ENCODE measurements at regions not wholly inside any gene's neighbourhood (a gene's known extent, or its start where the extent isn't known, plus 50 kb on each side); places are given as distances from the start of the nearest gene placed in this dataset.

GRCh38 chr9:118215549-118215948 lies 511.3 kb downstream of the TLR4 start:
- TF ChIP-seq ZNF792 (tag by site-specific recombination; IDR thresholded peaks at IDR 0.05) (no peak), ZNF391 (tag by site-specific recombination; IDR thresholded peaks at IDR 0.05; ENCODE audit: borderline replicate concordance, low read depth) (no peak), ZFP3 (tag by site-specific recombination; IDR thresholded peaks at IDR 0.05; ENCODE audit: low read depth) (no peak), ZNF18 (tag by site-specific recombination; IDR thresholded peaks at IDR 0.05) (no peak), ELK4 (IDR thresholded peaks at IDR 0.05; ENCODE audit: borderline replicate concordance, low read depth, low read length) (no peak), ZNF174 (tag by site-specific recombination; IDR thresholded peaks at IDR 0.05) (no peak), ZNF514 (tag by site-specific recombination; IDR thresholded peaks at IDR 0.05) (no peak), ZNF184 (tag by site-specific recombination; IDR thresholded peaks at IDR 0.05) (no peak), ZFP37 (tag by site-specific recombination; IDR thresholded peaks at IDR 0.05) (no peak), ZNF837 (tag by site-specific recombination; IDR thresholded peaks at IDR 0.05) (no peak), ZNF580 (tag by site-specific recombination; IDR thresholded peaks at IDR 0.05) (no peak), ZNF341 (tag by site-specific recombination; IDR thresholded peaks at IDR 0.05; ENCODE audit: low read depth) (no peak), YY2 (tag by site-specific recombination; IDR thresholded peaks at IDR 0.05) (no peak), ZNF362 (tag by site-specific recombination; IDR thresholded peaks at IDR 0.05) (no peak), ZFP41 (tag by site-specific recombination; IDR thresholded peaks at IDR 0.05; ENCODE audit: borderline replicate concordance) (no peak), ZNF155 (tag by site-specific recombination; IDR thresholded peaks at IDR 0.05) (no peak), ZNF677 (tag by site-specific recombination; IDR thresholded peaks at IDR 0.05) (no peak), ZNF785 (tag by site-specific recombination; IDR thresholded peaks at IDR 0.05) (no peak), ZNF24 (tag by site-specific recombination; IDR thresholded peaks at IDR 0.05) (no peak)
- Histone ChIP-seq H3K36me3 (ENCODE audit: control insufficient read depth in 2 of 2, insufficient read depth in 1 of 2, low read length in 2 of 2) (no peaks in the 10 kb centered on the region), H3K4me3 (ENCODE audit: low read depth, low read length) (no peak overlapping the region), H3K4me1 (ENCODE audit: control insufficient read depth, insufficient read depth, low read length) (no peaks in the 10 kb centered on the region), H3K27ac (ENCODE audit: extremely low read depth, low read depth, low read length) (no peak overlapping the region), H3K9me3 (ENCODE audit: control insufficient read depth, insufficient read depth, low read depth, low read length) (no peaks in the 10 kb centered on the region)
- ChIA-PET CTCF (no interaction called here), POLR2A (no interaction called here)

GRCh38 chr9:118222375-118222774 lies 518.2 kb downstream of the TLR4 start:
- Histone ChIP-seq H3K27ac (ENCODE audit: extremely low read depth, low read depth, low read length) (no peak overlapping the region), H3K4me3 (ENCODE audit: low read depth, low read length) (no peak overlapping the region), H3K9me3 (ENCODE audit: control insufficient read depth, insufficient read depth, low read depth, low read length) (no peaks in the 10 kb centered on the region), H3K36me3 (ENCODE audit: control insufficient read depth in 2 of 2, insufficient read depth in 1 of 2, low read length in 2 of 2) (no peaks in the 10 kb centered on the region), H3K4me1 (ENCODE audit: control insufficient read depth, insufficient read depth, low read length) (no peaks in the 10 kb centered on the region)
- CTCF ChIA-PET, result no interaction called here
- POLR2A ChIA-PET, result no interaction called here
- TF ChIP-seq WT1 (tag by site-specific recombination; IDR thresholded peaks at IDR 0.05) (no peak), ZNF768 (tag by site-specific recombination; IDR thresholded peaks at IDR 0.05) (no peak), PRDM2 (tag by site-specific recombination; IDR thresholded peaks at IDR 0.05; ENCODE audit: borderline replicate concordance) (no peak), PRDM10 (tag by site-specific recombination; IDR thresholded peaks at IDR 0.05) (no peak)

All from HEK293 (cell line).